ENCODE measurements at regions not wholly inside any gene's neighbourhood (a gene's known extent, or its start where the extent isn't known, plus 50 kb on each side); places are given as distances from the start of the nearest gene placed in this dataset.
"Not testable (repeated sequence)": the region's sequence is repeated elsewhere in the genome, so short reads cannot be mapped to it uniquely, and the experiment has no call there.

DNA sequence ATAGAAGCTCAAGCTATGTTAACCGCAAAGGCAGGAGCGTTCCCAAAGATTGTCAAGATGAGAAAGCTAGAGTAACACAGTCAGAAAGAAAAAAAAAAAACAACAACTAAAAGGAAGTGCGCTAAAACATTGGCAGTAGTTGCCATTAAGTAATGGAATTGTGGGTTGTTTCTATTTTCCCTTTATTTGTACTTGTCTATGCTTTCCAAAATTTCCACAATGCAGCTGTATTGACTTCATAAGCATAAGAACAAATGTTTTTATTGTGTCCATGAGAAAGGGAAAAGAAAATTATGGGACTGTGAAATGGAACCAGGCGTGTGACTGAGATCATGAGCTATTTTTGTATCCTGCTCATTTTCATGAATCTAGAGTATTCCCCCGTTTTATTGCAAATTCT, 153.4 kb downstream of the TMEM114 start:
- H3K4me1 ChIP-seq (ENCODE audit: control insufficient read depth, insufficient read depth, low read length), result no peaks in the 10 kb centered on the region
- no peaks in the 10 kb centered on the region for H3K27me3 ChIP-seq (ENCODE audit: control insufficient read depth, insufficient read depth, low read length)
- H3K4me3 ChIP-seq (ENCODE audit: low read depth, low read length), result no peak overlapping the region
- H3K36me3 ChIP-seq (ENCODE audit: control insufficient read depth, insufficient read depth, low read length), result no peaks in the 10 kb centered on the region
- no peak overlapping the region for H3K9ac ChIP-seq (ENCODE audit: low read depth, low read length)
- no peaks in the 10 kb centered on the region for H3K9me3 ChIP-seq (ENCODE audit: control insufficient read depth, insufficient read depth, low read length)

DNA sequence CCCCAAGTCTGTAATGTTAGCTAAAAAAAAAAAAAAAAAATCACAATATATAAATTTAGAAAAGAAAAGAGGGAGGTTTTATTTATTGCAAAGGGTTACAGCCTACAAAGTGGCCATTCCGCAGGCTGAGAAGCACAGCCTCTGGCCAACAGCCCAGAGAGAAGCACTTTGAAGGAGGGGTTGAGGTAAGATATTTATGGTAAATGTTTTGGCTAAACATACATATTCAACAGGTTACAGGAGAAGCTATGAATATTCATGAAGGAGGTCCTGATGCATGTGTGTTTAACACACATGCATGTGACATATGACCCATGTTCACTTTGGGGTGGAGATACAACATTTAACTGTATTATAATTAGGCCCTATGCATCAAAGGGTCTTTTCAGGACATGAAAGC, 158.5 kb downstream of the TMEM114 start:
- no peak overlapping the region for H3K4me3 ChIP-seq (ENCODE audit: low read depth, low read length)
- H3K9me3 ChIP-seq (ENCODE audit: control insufficient read depth, insufficient read depth, low read length), result no peaks in the 10 kb centered on the region
- no peaks in the 10 kb centered on the region for H3K36me3 ChIP-seq (ENCODE audit: control insufficient read depth, insufficient read depth, low read length)
- no peaks in the 10 kb centered on the region for H3K27me3 ChIP-seq (ENCODE audit: control insufficient read depth, insufficient read depth, low read length)
- no peaks in the 10 kb centered on the region for H3K4me1 ChIP-seq (ENCODE audit: control insufficient read depth, insufficient read depth, low read length)
- H3K9ac ChIP-seq (ENCODE audit: low read depth, low read length), result no peak overlapping the region

- no peaks in the 10 kb centered on the region for H3K36me3 ChIP-seq (ENCODE audit: control insufficient read depth, insufficient read depth, low read length)
- no peak overlapping the region for H3K9ac ChIP-seq (ENCODE audit: low read depth, low read length)
- no peaks in the 10 kb centered on the region for H3K9me3 ChIP-seq (ENCODE audit: control insufficient read depth, insufficient read depth, low read length)
- no peaks in the 10 kb centered on the region for H3K4me1 ChIP-seq (ENCODE audit: control insufficient read depth, insufficient read depth, low read length)
- H3K27me3 ChIP-seq (ENCODE audit: control insufficient read depth, insufficient read depth, low read length), result no peaks in the 10 kb centered on the region
- no peak overlapping the region for H3K4me3 ChIP-seq (ENCODE audit: low read depth, low read length)
Measured at GRCh38 chr16:8430401-8430800, 159.9 kb downstream of the TMEM114 start.

DNA sequence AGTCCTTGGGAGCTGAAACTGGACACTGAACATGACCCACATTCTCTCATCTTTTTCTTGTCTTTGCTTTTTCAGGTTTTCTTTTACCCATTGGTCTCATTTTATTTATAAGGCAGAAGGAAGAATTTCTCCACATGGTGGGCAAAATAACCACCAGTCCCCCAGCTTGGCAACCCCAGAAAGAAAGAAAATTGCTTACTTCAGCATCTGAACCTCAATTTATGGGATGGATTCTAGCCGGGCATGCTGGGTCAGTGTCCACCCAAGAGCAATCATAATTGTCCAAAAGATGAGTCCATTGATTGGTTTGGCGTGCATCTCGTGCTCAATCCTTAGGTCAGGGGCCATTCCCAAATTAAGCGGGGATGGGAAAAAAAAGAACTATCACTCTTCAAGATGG, 163.7 kb downstream of the TMEM114 start:
- H3K9ac ChIP-seq (ENCODE audit: low read depth, low read length), result no peak overlapping the region

DNA sequence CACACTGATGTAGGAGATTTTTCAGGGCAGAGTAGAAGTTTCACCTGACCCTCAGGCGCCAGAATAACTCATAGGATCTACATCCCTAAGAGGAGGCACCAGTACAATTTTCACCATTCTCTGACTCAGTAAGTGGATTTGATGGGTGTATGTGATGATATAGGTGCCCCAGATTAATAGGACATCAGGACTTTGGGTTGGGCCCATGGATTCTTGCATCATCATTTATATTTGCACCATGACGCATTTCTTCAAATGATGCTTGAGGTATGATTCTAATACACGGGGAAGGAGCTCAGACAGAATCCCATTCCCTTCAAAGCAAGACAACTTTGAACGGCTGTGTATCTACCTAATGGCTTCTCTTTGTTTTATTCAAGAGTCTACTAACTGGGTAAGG, 173.2 kb downstream of the TMEM114 start:
- Histone ChIP-seq H3K9ac (ENCODE audit: low read depth, low read length) (no peak overlapping the region), H3K36me3 (ENCODE audit: control insufficient read depth, insufficient read depth, low read length) (no peaks in the 10 kb centered on the region), H3K9me3 (ENCODE audit: control insufficient read depth, insufficient read depth, low read length) (no peaks in the 10 kb centered on the region), H3K27me3 (ENCODE audit: control insufficient read depth, insufficient read depth, low read length) (no peaks in the 10 kb centered on the region), H3K4me1 (ENCODE audit: control insufficient read depth, insufficient read depth, low read length) (no peaks in the 10 kb centered on the region), H3K4me3 (ENCODE audit: low read depth, low read length) (no peak overlapping the region)

More for the DNA sequence above, 163.7 kb downstream of the TMEM114 start:
- H3K4me1 ChIP-seq (ENCODE audit: control insufficient read depth, insufficient read depth, low read length), result no peaks in the 10 kb centered on the region
- no peaks in the 10 kb centered on the region for H3K9me3 ChIP-seq (ENCODE audit: control insufficient read depth, insufficient read depth, low read length)
- H3K27me3 ChIP-seq (ENCODE audit: control insufficient read depth, insufficient read depth, low read length), result no peaks in the 10 kb centered on the region
- no peak overlapping the region for H3K4me3 ChIP-seq (ENCODE audit: low read depth, low read length)
- H3K36me3 ChIP-seq (ENCODE audit: control insufficient read depth, insufficient read depth, low read length), result no peaks in the 10 kb centered on the region

DNA sequence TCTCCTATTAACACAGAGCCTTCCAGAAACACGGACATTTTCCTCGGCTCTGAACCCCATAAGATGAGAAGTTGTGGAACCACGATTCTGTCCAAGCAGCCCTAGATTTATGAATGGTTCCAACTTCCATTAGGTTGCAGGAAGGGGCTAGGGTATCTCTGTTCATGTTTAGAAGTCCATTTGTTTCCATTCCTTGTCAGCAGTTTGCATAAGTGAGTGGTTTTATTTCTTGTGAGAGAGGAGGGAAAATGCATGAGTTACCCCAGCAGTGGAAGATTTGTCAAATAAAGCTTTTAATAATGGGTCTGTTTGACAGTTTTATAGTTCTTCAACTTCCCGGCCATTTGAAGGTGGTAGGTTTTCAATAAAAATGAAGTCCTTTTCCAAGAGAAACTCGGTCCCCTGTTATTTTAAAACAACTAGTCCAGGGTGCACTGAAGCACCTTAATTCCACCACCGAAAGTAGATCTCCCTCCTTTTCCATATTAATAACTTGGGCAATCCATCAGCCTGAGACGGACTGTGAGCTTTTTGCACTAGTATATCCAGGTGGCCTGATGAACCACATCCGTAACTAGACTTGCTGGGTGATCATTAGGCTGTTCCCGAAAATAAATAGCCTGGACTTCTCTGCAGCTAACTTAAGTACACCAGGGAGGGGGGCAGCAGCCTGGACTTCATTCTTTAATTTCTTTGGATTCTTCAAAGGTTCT, 181.3 kb downstream of the TMEM114 start:
- H3K4me3 ChIP-seq (ENCODE audit: low read depth, low read length), result no peak overlapping the region
- no peaks in the 10 kb centered on the region for H3K27me3 ChIP-seq (ENCODE audit: control insufficient read depth, insufficient read depth, low read length)
- H3K9me3 ChIP-seq (ENCODE audit: control insufficient read depth, insufficient read depth, low read length), result no peaks in the 10 kb centered on the region
- H3K9ac ChIP-seq (ENCODE audit: low read depth, low read length), result no peak overlapping the region
- H3K36me3 ChIP-seq (ENCODE audit: control insufficient read depth, insufficient read depth, low read length), result no peaks in the 10 kb centered on the region
- H3K4me1 ChIP-seq (ENCODE audit: control insufficient read depth, insufficient read depth, low read length), result no peaks in the 10 kb centered on the region

- Histone ChIP-seq H3K9me3 (ENCODE audit: control insufficient read depth, insufficient read depth, low read length) (no peaks in the 10 kb centered on the region), H3K27me3 (ENCODE audit: control insufficient read depth, insufficient read depth, low read length) (no peaks in the 10 kb centered on the region), H3K9ac (ENCODE audit: low read depth, low read length) (no peak overlapping the region), H3K4me3 (ENCODE audit: low read depth, low read length) (no peak overlapping the region), H3K36me3 (ENCODE audit: control insufficient read depth, insufficient read depth, low read length) (no peaks in the 10 kb centered on the region), H3K4me1 (ENCODE audit: control insufficient read depth, insufficient read depth, low read length) (no peaks in the 10 kb centered on the region)
Measured at GRCh38 chr16:8407351-8407750, 183.0 kb downstream of the TMEM114 start.

- Histone ChIP-seq H3K9ac (ENCODE audit: low read depth, low read length) (no peak overlapping the region), H3K36me3 (ENCODE audit: control insufficient read depth, insufficient read depth, low read length) (no peaks in the 10 kb centered on the region), H3K9me3 (ENCODE audit: control insufficient read depth, insufficient read depth, low read length) (no peaks in the 10 kb centered on the region), H3K27me3 (ENCODE audit: control insufficient read depth, insufficient read depth, low read length) (no peaks in the 10 kb centered on the region), H3K4me1 (ENCODE audit: control insufficient read depth, insufficient read depth, low read length) (no peaks in the 10 kb centered on the region), H3K4me3 (ENCODE audit: low read depth, low read length) (no peak overlapping the region)
Measured at GRCh38 chr16:8403978-8404749, 186.1 kb downstream of the TMEM114 start.

DNA sequence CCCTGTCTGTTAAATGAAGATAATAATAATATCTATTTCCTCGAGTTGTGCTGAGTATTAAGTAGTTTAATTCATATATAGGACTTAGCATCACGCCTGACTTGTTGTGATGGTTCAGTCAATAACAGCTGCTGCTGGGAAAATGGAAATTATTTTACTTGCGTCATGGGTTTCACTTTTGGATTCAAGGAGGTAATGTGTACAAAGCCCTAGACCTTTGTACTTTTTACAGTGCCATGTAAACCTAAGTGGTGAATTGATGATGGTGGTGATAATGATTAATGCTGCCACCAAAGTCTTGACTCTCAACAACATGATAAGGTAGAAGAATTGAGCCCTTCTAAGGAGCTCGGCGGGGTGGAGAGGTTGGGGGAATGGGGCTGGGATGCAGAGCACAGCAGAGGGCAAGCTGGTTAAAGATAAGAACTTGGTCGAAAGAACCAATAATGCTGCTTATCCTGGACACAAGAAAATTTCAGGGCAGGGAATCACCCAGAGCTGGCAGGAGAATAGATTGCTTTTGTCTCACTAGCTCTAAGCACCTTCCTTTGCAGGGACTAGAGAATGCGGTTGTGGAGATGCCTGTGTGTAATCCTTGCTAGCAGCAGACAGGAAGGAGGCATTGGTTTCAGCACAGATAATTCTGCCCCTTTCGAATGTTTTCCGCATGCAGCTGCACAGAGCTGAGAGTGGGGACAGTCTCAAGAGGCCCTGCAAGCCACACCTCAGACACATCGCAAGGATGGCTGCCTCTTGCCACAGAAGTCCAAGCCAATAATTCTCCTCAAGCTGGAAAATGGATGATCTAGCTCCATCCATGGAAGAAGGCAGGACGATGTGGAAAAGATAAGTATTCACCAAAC, 187.1 kb downstream of the TMEM114 start:
- no peak overlapping the region for H3K4me3 ChIP-seq (ENCODE audit: low read depth, low read length)
- H3K4me1 ChIP-seq (ENCODE audit: control insufficient read depth, insufficient read depth, low read length), result no peaks in the 10 kb centered on the region
- H3K9me3 ChIP-seq (ENCODE audit: control insufficient read depth, insufficient read depth, low read length), result no peaks in the 10 kb centered on the region
- H3K9ac ChIP-seq (ENCODE audit: low read depth, low read length), result no peak overlapping the region
- no peaks in the 10 kb centered on the region for H3K36me3 ChIP-seq (ENCODE audit: control insufficient read depth, insufficient read depth, low read length)
- no peaks in the 10 kb centered on the region for H3K27me3 ChIP-seq (ENCODE audit: control insufficient read depth, insufficient read depth, low read length)

DNA sequence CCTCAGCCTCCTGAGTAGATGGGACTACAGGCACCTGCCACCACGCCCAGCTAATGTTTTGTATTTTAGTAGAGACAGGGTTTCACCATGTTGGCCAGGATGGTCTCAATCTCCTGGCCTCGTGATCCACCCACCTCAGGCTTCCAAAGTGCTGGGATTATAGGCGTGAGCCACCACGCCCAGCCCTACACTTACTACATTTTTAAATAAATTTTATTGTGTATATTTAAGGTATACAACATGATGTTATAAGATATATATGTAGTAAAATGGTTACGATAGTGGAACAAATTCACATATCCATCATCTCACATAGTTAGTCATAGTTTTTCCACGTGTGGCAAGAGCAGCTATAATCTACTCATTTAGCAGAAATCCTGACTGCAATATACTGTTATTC, 189.6 kb downstream of the TMEM114 start:
- H3K9me3 ChIP-seq (ENCODE audit: control insufficient read depth, insufficient read depth, low read length); H3K4me1 ChIP-seq (ENCODE audit: control insufficient read depth, insufficient read depth, low read length); H3K9ac ChIP-seq (ENCODE audit: low read depth, low read length); H3K36me3 ChIP-seq (ENCODE audit: control insufficient read depth, insufficient read depth, low read length); H3K4me3 ChIP-seq (ENCODE audit: low read depth, low read length); H3K27me3 ChIP-seq (ENCODE audit: control insufficient read depth, insufficient read depth, low read length): not testable (repeated sequence)

DNA sequence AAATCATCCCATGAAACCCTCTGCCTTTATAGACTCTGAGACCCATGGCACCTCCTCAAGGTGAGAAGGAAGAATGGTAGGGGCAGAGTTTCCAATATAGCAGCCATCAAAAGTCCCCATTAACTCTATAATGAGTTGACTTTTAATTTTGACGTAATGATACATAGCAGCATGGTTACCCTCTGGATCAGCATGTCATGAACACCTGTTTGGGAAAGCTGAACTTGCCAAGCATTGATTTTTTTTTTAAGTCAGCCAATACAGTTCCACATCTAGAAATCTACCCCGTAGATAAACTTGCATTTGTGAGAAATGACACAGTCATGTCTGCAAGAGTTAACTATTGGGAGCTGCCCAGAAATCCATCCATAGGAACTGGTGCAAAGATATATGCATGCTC, 191.8 kb downstream of the TMEM114 start:
- no peaks in the 10 kb centered on the region for H3K4me1 ChIP-seq (ENCODE audit: control insufficient read depth, insufficient read depth, low read length)
- H3K9ac ChIP-seq (ENCODE audit: low read depth, low read length), result no peak overlapping the region
- H3K9me3 ChIP-seq (ENCODE audit: control insufficient read depth, insufficient read depth, low read length), result no peaks in the 10 kb centered on the region
- no peak overlapping the region for H3K4me3 ChIP-seq (ENCODE audit: low read depth, low read length)
- H3K27me3 ChIP-seq (ENCODE audit: control insufficient read depth, insufficient read depth, low read length), result no peaks in the 10 kb centered on the region
- H3K36me3 ChIP-seq (ENCODE audit: control insufficient read depth, insufficient read depth, low read length), result no peaks in the 10 kb centered on the region
